ENCODE measurements at regions not wholly inside any gene's neighbourhood (a gene's known extent, or its start where the extent isn't known, plus 50 kb on each side); places are given as distances from the start of the nearest gene placed in this dataset.

DNA sequence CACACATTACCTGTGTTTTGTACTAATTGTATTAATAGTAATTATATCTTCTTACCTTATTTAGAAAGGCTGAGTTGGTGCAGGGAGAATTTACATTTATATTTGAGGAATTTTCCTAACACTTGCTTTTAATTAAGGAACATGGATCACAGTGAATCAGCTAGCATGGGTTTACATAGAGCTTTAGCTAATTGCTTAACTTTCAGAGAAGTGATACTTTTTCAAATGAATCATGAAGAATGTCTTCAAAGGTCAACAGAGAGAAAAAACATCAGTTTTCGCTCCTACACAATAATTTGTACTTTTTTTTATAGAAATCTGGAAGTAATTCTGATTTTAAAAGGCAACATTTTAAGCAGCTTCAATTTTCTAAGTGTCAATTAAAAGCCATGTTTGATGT lies 195.0 kb upstream of the HEY2 start:
- no peak for DNase-seq (ENCODE audit: low spot score)
- 0 out of 2 replicates have a peak, but pooled peaks cover under 1% of the 10 kb centered on the region for H3K4me1 ChIP-seq (ENCODE audit: insufficient read depth)
- peaks cover 1% of the 10 kb centered on the region for H3K27me3 Mint-ChIP-seq (ENCODE audit: insufficient read depth, low read depth, poor library complexity)

GRCh38 chr6:125558241-125558843 lies 191.1 kb upstream of the HEY2 start:
- H4K20me1 ChIP-seq (replicated peaks; ENCODE audit: insufficient read depth): no peaks in the 10 kb centered on the region
- no peak overlapping the region for H2AFZ ChIP-seq
- H3K4me3 Mint-ChIP-seq: no peak overlapping the region
- no peaks in the 10 kb centered on the region for H3K36me3 ChIP-seq (ENCODE audit: insufficient read depth)
- H3K4me3 ChIP-seq: no peak overlapping the region
- H3K4me1 ChIP-seq (ENCODE audit: insufficient read depth): no peaks in the 10 kb centered on the region
- H3K9me2 ChIP-seq (ENCODE audit: insufficient read depth): 0 out of 2 replicates have a peak, but pooled peaks cover 3% of the 10 kb centered on the region
- ATAC-seq: no peak; the same call in 2 of the 3 replicates
- no peaks in the 10 kb centered on the region for H3K79me2 ChIP-seq (replicated peaks; ENCODE audit: insufficient read depth)
- H3F3A ChIP-seq (replicated peaks; ENCODE audit: low read depth): no peaks in the 10 kb centered on the region
- peaks cover 1% of the 10 kb centered on the region for H3K27me3 Mint-ChIP-seq (ENCODE audit: insufficient read depth, low read depth, poor library complexity)
- H3K9me3 Mint-ChIP-seq: no peaks in the 10 kb centered on the region
- 0 out of 3 replicates have a peak, but pooled peaks cover 3% of the 10 kb centered on the region for H3K4me1 Mint-ChIP-seq
- H3K4me2 ChIP-seq: no peak overlapping the region
- no peak overlapping the region for H3K27ac ChIP-seq (ENCODE audit: low read depth)
- no peaks in the 10 kb centered on the region for H3K27me3 ChIP-seq (ENCODE audit: insufficient read depth)
- no peak for DNase-seq (ENCODE audit: low spot score)
- H3K27ac Mint-ChIP-seq: no peak overlapping the region
- no peaks in the 10 kb centered on the region for H3K36me3 Mint-ChIP-seq (ENCODE audit: low read depth)
- TF ChIP-seq EZH2 (IDR thresholded peaks at IDR 0.05; ENCODE audit: low read depth, unreplicated experiment) (no peak), ZNF331 (CRISPR knock-in tag; IDR thresholded peaks at IDR 0.05; ENCODE audit: low read depth) (no peak), ZNF114 (CRISPR knock-in tag; IDR thresholded peaks at IDR 0.05) (no peak), CREB1 (CRISPR knock-in tag; IDR thresholded peaks at IDR 0.05; ENCODE audit: low read depth) (no peak), EZH2phosphoT487 (IDR thresholded peaks at IDR 0.05; ENCODE audit: unreplicated experiment) (no peak), NANOG (IDR thresholded peaks at IDR 0.05; ENCODE audit: borderline replicate concordance) (no peak), POLR2AphosphoS5 (IDR thresholded peaks at IDR 0.05; ENCODE audit: low read depth) (no peak)
- TF ChIP-seq, protein P1, sequence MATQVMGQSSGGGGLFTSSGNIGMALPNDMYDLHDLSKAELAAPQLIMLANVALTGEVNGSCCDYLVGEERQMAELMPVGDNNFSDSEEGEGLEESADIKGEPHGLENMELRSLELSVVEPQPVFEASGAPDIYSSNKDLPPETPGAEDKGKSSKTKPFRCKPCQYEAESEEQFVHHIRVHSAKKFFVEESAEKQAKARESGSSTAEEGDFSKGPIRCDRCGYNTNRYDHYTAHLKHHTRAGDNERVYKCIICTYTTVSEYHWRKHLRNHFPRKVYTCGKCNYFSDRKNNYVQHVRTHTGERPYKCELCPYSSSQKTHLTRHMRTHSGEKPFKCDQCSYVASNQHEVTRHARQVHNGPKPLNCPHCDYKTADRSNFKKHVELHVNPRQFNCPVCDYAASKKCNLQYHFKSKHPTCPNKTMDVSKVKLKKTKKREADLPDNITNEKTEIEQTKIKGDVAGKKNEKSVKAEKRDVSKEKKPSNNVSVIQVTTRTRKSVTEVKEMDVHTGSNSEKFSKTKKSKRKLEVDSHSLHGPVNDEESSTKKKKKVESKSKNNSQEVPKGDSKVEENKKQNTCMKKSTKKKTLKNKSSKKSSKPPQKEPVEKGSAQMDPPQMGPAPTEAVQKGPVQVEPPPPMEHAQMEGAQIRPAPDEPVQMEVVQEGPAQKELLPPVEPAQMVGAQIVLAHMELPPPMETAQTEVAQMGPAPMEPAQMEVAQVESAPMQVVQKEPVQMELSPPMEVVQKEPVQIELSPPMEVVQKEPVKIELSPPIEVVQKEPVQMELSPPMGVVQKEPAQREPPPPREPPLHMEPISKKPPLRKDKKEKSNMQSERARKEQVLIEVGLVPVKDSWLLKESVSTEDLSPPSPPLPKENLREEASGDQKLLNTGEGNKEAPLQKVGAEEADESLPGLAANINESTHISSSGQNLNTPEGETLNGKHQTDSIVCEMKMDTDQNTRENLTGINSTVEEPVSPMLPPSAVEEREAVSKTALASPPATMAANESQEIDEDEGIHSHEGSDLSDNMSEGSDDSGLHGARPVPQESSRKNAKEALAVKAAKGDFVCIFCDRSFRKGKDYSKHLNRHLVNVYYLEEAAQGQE (IDR thresholded peaks at IDR 0.05; ENCODE audit: unreplicated experiment): no peak

More for the DNA sequence above, 195.0 kb upstream of the HEY2 start:
- ATAC-seq: no peak
- H3K27ac Mint-ChIP-seq: no peak overlapping the region
- Histone ChIP-seq H3K27me3 (ENCODE audit: insufficient read depth) (no peaks in the 10 kb centered on the region), H3K27ac (ENCODE audit: low read depth) (no peak overlapping the region), H3K36me3 (ENCODE audit: insufficient read depth) (no peaks in the 10 kb centered on the region), H2AFZ (no peak overlapping the region), H3K9me2 (ENCODE audit: insufficient read depth) (no peaks in the 10 kb centered on the region), H3K4me3 (no peak overlapping the region), H3F3A (replicated peaks; ENCODE audit: low read depth) (no peaks in the 10 kb centered on the region), H4K20me1 (replicated peaks; ENCODE audit: insufficient read depth) (no peaks in the 10 kb centered on the region), H3K4me2 (no peak overlapping the region), H3K79me2 (replicated peaks; ENCODE audit: insufficient read depth) (no peaks in the 10 kb centered on the region)
- TF ChIP-seq, protein P2, sequence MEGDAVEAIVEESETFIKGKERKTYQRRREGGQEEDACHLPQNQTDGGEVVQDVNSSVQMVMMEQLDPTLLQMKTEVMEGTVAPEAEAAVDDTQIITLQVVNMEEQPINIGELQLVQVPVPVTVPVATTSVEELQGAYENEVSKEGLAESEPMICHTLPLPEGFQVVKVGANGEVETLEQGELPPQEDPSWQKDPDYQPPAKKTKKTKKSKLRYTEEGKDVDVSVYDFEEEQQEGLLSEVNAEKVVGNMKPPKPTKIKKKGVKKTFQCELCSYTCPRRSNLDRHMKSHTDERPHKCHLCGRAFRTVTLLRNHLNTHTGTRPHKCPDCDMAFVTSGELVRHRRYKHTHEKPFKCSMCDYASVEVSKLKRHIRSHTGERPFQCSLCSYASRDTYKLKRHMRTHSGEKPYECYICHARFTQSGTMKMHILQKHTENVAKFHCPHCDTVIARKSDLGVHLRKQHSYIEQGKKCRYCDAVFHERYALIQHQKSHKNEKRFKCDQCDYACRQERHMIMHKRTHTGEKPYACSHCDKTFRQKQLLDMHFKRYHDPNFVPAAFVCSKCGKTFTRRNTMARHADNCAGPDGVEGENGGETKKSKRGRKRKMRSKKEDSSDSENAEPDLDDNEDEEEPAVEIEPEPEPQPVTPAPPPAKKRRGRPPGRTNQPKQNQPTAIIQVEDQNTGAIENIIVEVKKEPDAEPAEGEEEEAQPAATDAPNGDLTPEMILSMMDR (conservative IDR thresholded peaks at IDR 0.05; ENCODE audit: low read depth in 2 of 2): no peak
- TF ChIP-seq NANOG (IDR thresholded peaks at IDR 0.05; ENCODE audit: borderline replicate concordance): no peak
- TF ChIP-seq STAT1 (IDR thresholded peaks at IDR 0.05; ENCODE audit: unreplicated experiment): no peak
- TF ChIP-seq, protein P1 (IDR thresholded peaks at IDR 0.05; ENCODE audit: unreplicated experiment): no peak
- no peak for TF ChIP-seq ZNF331 (CRISPR knock-in tag; IDR thresholded peaks at IDR 0.05; ENCODE audit: low read depth)
- H3K4me3 Mint-ChIP-seq: no peak overlapping the region
- H3K36me3 Mint-ChIP-seq (ENCODE audit: low read depth): no peaks in the 10 kb centered on the region
- no peaks in the 10 kb centered on the region for H3K9me3 Mint-ChIP-seq
- H3K4me1 Mint-ChIP-seq: peaks cover 17% of the 10 kb centered on the region

Data from GM23338 (cell line).